ENCODE measurements at regions not wholly inside any gene's neighbourhood (a gene's known extent, or its start where the extent isn't known, plus 50 kb on each side); places are given as distances from the start of the nearest gene placed in this dataset.

DNA sequence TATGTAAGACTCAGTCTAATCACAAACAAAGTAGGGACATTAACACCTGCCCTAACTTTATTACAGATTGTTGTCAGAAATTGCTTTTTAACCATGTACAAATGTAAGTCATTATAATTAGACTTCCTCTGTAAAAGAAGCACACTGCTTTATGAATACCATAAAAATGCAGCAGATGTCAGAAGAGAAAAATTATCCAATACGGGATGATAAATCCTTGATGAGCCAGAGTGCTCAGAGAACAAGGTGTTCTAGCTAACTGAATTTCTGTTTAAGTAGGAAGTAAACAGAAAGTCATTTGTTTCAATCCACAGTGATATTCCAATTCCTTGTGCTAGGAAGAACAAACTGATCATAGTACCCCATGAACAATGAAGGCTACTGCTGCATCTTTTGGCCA is 54.6 kb upstream of the BMPER start:
- no peak overlapping the region for H2AFZ ChIP-seq (ENCODE audit: low read length)
- H3K4me2 ChIP-seq (ENCODE audit: low read depth, low read length) = no peak overlapping the region
- H4K20me1 ChIP-seq (ENCODE audit: insufficient read depth, low read length) = no peaks in the 10 kb centered on the region
- no TSS peak for BruUV-seq (replicated peaks)
- no peak overlapping the region for H3K27ac ChIP-seq (ENCODE audit: extremely low read length, insufficient read depth, low read length)
- intact Hi-C loops (cut with micrococcal nuclease; ENCODE audit: unreplicated experiment) (no loop called here), in situ Hi-C loops (cut with HindIII; ENCODE audit: extremely low pct_ligation_motif_present, low pct_unique_long_range_greater_than_20kb) (no loop called here)
- H3K79me2 ChIP-seq (ENCODE audit: insufficient read depth, low read length) = no peaks in the 10 kb centered on the region
- DNase-seq (ENCODE audit: low spot score) (no peak), FAIRE-seq (no peak), ATAC-seq (no peak)
- H3K36me3 ChIP-seq (replicated peaks in 1 of 2; ENCODE audit: control insufficient read depth in 1 of 2, insufficient read depth in 2 of 2, low read length in 2 of 2) = no peaks in the 10 kb centered on the region
- TF ChIP-seq, protein P1, sequence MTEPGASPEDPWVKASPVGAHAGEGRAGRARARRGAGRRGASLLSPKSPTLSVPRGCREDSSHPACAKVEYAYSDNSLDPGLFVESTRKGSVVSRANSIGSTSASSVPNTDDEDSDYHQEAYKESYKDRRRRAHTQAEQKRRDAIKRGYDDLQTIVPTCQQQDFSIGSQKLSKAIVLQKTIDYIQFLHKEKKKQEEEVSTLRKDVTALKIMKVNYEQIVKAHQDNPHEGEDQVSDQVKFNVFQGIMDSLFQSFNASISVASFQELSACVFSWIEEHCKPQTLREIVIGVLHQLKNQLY (CRISPR knock-in tag; IDR thresholded peaks at IDR 0.05) = no peak
- no peak for TF ChIP-seq PITX1 (CRISPR knock-in tag; IDR thresholded peaks at IDR 0.05)
- TF ChIP-seq SMAD3 (CRISPR knock-in tag; IDR thresholded peaks at IDR 0.05) = no peak
- no peaks in the 10 kb centered on the region for H3K4me1 ChIP-seq (ENCODE audit: insufficient read depth, low read length)
- no peaks in the 10 kb centered on the region for H3K9me3 ChIP-seq (ENCODE audit: low read length)
- 0 out of 5 replicates have a peak, but pooled peaks cover 0 to 4% of the 10 kb centered on the region in 2 experiments for H3K27me3 ChIP-seq (ENCODE audit: control insufficient read depth in 1 of 2, insufficient read depth in 2 of 2, low read length in 2 of 2)
- no peak overlapping the region for H3K4me3 ChIP-seq (replicated peaks in 1 of 3; ENCODE audit: insufficient read depth in 1 of 3, low read depth in 2 of 3, low read length in 3 of 3)
- POLR2A ChIA-PET = no interaction called here
- CTCF ChIA-PET (ENCODE audit: low intra/inter-chr PET ratio, low total read pairs) = no interaction called here
- WGBS (ENCODE audit: low lambda C conversion rate) = 44% methylated on average over 1 of the region's 1 CpG
- H3K9ac ChIP-seq (ENCODE audit: insufficient read depth, low read depth, low read length) = no peak overlapping the region

DNA sequence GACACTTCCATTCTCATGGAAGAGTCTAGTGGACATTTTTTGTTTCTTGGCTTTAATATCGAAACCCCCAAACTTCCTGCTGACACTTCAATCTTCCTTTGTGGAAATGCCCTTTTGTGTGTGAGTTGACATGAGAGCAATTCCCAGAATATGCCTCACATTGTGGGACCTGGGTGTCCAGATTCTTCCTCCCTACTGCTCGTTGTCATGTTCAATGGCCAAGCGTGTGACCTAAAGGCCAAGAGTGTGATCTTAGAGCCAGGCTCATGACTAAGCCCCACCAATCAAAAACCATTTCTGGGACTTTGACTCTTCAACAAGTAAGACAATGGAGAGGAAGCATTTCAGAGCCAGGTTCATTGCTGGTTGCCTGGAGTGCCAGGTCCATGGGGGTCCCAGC is 52.5 kb upstream of the BMPER start:
- H3K9me3 ChIP-seq (ENCODE audit: low read length) = no peaks in the 10 kb centered on the region
- no peak overlapping the region for H3K9ac ChIP-seq (ENCODE audit: insufficient read depth, low read depth, low read length)
- H3K4me1 ChIP-seq (ENCODE audit: insufficient read depth, low read length) = no peaks in the 10 kb centered on the region
- no peak overlapping the region for H3K27ac ChIP-seq (ENCODE audit: extremely low read length, insufficient read depth, low read length)
- ChIA-PET CTCF (ENCODE audit: low intra/inter-chr PET ratio, low total read pairs) (no interaction called here), POLR2A (no interaction called here)
- no peaks in the 10 kb centered on the region for H3K36me3 ChIP-seq (replicated peaks in 1 of 2; ENCODE audit: control insufficient read depth in 1 of 2, insufficient read depth in 2 of 2, low read length in 2 of 2)
- H4K20me1 ChIP-seq (ENCODE audit: insufficient read depth, low read length) = no peaks in the 10 kb centered on the region
- H3K4me2 ChIP-seq (ENCODE audit: low read depth, low read length) = no peak overlapping the region
- in situ Hi-C loops (cut with HindIII; ENCODE audit: extremely low pct_ligation_motif_present, low pct_unique_long_range_greater_than_20kb) = no loop called here
- intact Hi-C loops (cut with micrococcal nuclease; ENCODE audit: unreplicated experiment) = no loop called here
- 18% methylated on average over 3 of the region's 3 CpGs for WGBS (ENCODE audit: low lambda C conversion rate)
- H3K79me2 ChIP-seq (ENCODE audit: insufficient read depth, low read length) = no peaks in the 10 kb centered on the region
- 0 out of 5 replicates have a peak, but pooled peaks cover 0 to 4% of the 10 kb centered on the region in 2 experiments for H3K27me3 ChIP-seq (ENCODE audit: control insufficient read depth in 1 of 2, insufficient read depth in 2 of 2, low read length in 2 of 2)
- FAIRE-seq (no peak), ATAC-seq (no peak), DNase-seq (ENCODE audit: low spot score) (no peak)
- H3K4me3 ChIP-seq (replicated peaks in 1 of 3; ENCODE audit: insufficient read depth in 1 of 3, low read depth in 2 of 3, low read length in 3 of 3) = no peak overlapping the region
- H2AFZ ChIP-seq (ENCODE audit: low read length) = no peak overlapping the region
- no TSS peak for BruUV-seq (replicated peaks)
- TF ChIP-seq ZNF225 (CRISPR knock-in tag; IDR thresholded peaks at IDR 0.05) (no peak), TCF7L2 (IDR thresholded peaks at IDR 0.05; ENCODE audit: low read depth, low read length) (no peak), DR1 (CRISPR knock-in tag; IDR thresholded peaks at IDR 0.05) (no peak), HNRNPUL1 (IDR thresholded peaks at IDR 0.05; ENCODE audit: low read depth, low read length) (no peak), SIN3B (IDR thresholded peaks at IDR 0.05; ENCODE audit: low read length) (no peak), ZNF589 (CRISPR knock-in tag; conservative IDR thresholded peaks at IDR 0.05) (no peak), ZNF17 (CRISPR knock-in tag; IDR thresholded peaks at IDR 0.05) (no peak)
- TF ChIP-seq, protein P2, sequence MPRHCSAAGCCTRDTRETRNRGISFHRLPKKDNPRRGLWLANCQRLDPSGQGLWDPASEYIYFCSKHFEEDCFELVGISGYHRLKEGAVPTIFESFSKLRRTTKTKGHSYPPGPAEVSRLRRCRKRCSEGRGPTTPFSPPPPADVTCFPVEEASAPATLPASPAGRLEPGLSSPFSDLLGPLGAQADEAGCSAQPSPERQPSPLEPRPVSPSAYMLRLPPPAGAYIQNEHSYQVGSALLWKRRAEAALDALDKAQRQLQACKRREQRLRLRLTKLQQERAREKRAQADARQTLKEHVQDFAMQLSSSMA (CRISPR knock-in tag; IDR thresholded peaks at IDR 0.05) = no peak
- TF ChIP-seq, protein P3, sequence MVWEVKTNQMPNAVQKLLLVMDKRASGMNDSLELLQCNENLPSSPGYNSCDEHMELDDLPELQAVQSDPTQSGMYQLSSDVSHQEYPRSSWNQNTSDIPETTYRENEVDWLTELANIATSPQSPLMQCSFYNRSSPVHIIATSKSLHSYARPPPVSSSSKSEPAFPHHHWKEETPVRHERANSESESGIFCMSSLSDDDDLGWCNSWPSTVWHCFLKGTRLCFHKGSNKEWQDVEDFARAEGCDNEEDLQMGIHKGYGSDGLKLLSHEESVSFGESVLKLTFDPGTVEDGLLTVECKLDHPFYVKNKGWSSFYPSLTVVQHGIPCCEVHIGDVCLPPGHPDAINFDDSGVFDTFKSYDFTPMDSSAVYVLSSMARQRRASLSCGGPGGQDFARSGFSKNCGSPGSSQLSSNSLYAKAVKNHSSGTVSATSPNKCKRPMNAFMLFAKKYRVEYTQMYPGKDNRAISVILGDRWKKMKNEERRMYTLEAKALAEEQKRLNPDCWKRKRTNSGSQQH (CRISPR knock-in tag; IDR thresholded peaks at IDR 0.05; ENCODE audit: low read depth) = no peak
- TF ChIP-seq, protein P4, sequence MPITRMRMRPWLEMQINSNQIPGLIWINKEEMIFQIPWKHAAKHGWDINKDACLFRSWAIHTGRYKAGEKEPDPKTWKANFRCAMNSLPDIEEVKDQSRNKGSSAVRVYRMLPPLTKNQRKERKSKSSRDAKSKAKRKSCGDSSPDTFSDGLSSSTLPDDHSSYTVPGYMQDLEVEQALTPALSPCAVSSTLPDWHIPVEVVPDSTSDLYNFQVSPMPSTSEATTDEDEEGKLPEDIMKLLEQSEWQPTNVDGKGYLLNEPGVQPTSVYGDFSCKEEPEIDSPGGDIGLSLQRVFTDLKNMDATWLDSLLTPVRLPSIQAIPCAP (CRISPR knock-in tag; IDR thresholded peaks at IDR 0.05; ENCODE audit: low read depth) = no peak
- TF ChIP-seq, protein P5, sequence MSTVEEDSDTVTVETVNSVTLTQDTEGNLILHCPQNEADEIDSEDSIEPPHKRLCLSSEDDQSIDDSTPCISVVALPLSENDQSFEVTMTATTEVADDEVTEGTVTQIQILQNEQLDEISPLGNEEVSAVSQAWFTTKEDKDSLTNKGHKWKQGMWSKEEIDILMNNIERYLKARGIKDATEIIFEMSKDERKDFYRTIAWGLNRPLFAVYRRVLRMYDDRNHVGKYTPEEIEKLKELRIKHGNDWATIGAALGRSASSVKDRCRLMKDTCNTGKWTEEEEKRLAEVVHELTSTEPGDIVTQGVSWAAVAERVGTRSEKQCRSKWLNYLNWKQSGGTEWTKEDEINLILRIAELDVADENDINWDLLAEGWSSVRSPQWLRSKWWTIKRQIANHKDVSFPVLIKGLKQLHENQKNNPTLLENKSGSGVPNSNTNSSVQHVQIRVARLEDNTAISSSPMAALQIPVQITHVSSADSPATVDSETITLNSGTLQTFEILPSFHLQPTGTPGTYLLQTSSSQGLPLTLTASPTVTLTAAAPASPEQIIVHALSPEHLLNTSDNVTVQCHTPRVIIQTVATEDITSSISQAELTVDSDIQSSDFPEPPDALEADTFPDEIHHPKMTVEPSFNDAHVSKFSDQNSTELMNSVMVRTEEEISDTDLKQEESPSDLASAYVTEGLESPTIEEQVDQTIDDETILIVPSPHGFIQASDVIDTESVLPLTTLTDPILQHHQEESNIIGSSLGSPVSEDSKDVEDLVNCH (CRISPR knock-in tag; IDR thresholded peaks at IDR 0.05) = no peak

Data from HepG2 (cell line).